NCI-H1092 (cell line): ENCODE measurements at regions not wholly inside any gene's neighbourhood (a gene's known extent, or its start where the extent isn't known, plus 50 kb on each side); places are given as distances from the start of the nearest gene placed in this dataset.

Experiments used
- DNase-seq: peaks from one replicate; lab custom pipeline; 2025; lab: John Stamatoyannopoulos, UW

- no peak for DNase-seq
Observed at GRCh38 chr3:81974751-81975150, 213.3 kb upstream of the GBE1 start.

GRCh38 chr3:81968658-81969057 lies 207.2 kb upstream of the GBE1 start:
- no peak for DNase-seq

GRCh38 chr3:81967393-81967792 lies 205.9 kb upstream of the GBE1 start:
- no peak for DNase-seq

- DNase-seq = no peak
Observed at GRCh38 chr3:81965696-81966095, 204.3 kb upstream of the GBE1 start.

- no peak for DNase-seq
Observed at GRCh38 chr3:81962396-81962795, 201.0 kb upstream of the GBE1 start.

GRCh38 chr3:81958972-81959640 lies 197.7 kb upstream of the GBE1 start:
- DNase-seq = no peak

GRCh38 chr3:81955878-81956277 lies 194.4 kb upstream of the GBE1 start:
- DNase-seq = no peak

GRCh38 chr3:81953111-81953510 lies 191.7 kb upstream of the GBE1 start:
- DNase-seq = no peak

- no peak for DNase-seq
Observed at GRCh38 chr3:81952141-81952540, 190.7 kb upstream of the GBE1 start.

GRCh38 chr3:81951636-81952035 lies 190.2 kb upstream of the GBE1 start:
- no peak for DNase-seq

- no peak for DNase-seq
Observed at GRCh38 chr3:81951106-81951505, 189.7 kb upstream of the GBE1 start.

GRCh38 chr3:81947359-81947758 lies 185.9 kb upstream of the GBE1 start:
- no peak for DNase-seq

- no peak for DNase-seq
Observed at GRCh38 chr3:81938681-81939080, 177.2 kb upstream of the GBE1 start.

GRCh38 chr3:81936817-81937216 lies 175.4 kb upstream of the GBE1 start:
- no peak for DNase-seq

GRCh38 chr3:81932681-81933080 lies 171.2 kb upstream of the GBE1 start:
- DNase-seq = no peak

- DNase-seq = no peak
Observed at GRCh38 chr3:81931265-81932251, 170.1 kb upstream of the GBE1 start.

- no peak for DNase-seq
Observed at GRCh38 chr3:81929697-81930096, 168.3 kb upstream of the GBE1 start.

GRCh38 chr3:81927811-81928210 lies 166.4 kb upstream of the GBE1 start:
- DNase-seq = no peak

- no peak for DNase-seq
Observed at GRCh38 chr3:81925385-81925784, 163.9 kb upstream of the GBE1 start.

GRCh38 chr3:81923038-81923437 lies 161.6 kb upstream of the GBE1 start:
- no peak for DNase-seq

- no peak for DNase-seq
Observed at GRCh38 chr3:81922404-81922803, 161.0 kb upstream of the GBE1 start.

- no peak for DNase-seq
Observed at GRCh38 chr3:81920816-81921215, 159.4 kb upstream of the GBE1 start.

GRCh38 chr3:81916890-81917289 lies 155.4 kb upstream of the GBE1 start:
- no peak for DNase-seq
